COLO668 (cell line): ENCODE measurements at regions not wholly inside any gene's neighbourhood (a gene's known extent, or its start where the extent isn't known, plus 50 kb on each side); places are given as distances from the start of the nearest gene placed in this dataset.

Source experiments
- DNase-seq: peaks from one replicate; lab custom pipeline; 2025; ENCODE audit not compliant: unreplicated experiment; lab: John Stamatoyannopoulos, UW

GRCh38 chr5:45195026-45195425, 386.3 kb downstream of the MRPS30 start:
- DNase-seq, result no peak
